Fibroblast of skin of right biceps (primary cell): ENCODE measurements at regions not wholly inside any gene's neighbourhood (a gene's known extent, or its start where the extent isn't known, plus 50 kb on each side); places are given as distances from the start of the nearest gene placed in this dataset.

Source experiments
- DNase-seq: peaks from one replicate; pipeline ENCODE4 v3.0.0-alpha.2; 2013

- DNase-seq = no peak
Measured at GRCh38 chr6:130314271-130314670, 51.5 kb upstream of the TMEM200A start.

DNA sequence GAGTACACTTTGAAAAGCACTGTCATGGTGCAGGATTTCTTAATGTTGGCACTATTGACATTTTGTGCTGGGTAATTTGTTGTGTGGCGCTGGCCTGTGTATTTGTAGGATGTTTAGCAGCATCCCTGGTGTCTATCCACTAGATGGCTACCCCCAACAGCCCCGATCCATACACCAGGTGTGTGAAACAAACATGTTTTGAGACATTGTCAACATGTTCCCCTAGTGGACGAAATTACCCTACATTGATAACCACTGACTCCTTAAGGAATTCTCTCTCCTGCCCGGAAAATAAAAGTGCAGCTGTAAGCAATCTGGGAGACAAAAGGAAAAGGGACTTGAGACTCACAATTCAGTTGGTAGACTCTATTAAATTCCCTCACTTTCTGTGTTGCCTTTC, 52.6 kb upstream of the TMEM200A start:
- DNase-seq = no peak

DNA sequence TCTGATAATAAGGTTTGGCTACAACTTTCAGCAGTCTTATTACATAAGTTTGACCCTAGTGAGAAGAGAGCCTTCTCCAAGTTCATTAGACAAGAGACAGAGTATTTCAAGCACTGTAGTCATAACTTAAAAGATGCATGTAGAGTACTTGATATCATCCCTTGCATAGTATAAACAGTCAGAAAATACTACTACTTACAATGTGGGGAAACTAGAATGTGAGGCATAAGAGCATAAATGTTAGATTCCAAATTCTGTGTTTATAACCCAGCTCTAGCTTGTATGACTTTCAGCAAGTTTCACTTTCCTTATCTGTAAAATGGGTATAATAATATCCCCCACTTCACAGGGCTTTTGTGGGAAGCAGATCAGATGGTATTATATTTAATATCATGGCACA, 56.8 kb upstream of the TMEM200A start:
- DNase-seq = no peak

DNA sequence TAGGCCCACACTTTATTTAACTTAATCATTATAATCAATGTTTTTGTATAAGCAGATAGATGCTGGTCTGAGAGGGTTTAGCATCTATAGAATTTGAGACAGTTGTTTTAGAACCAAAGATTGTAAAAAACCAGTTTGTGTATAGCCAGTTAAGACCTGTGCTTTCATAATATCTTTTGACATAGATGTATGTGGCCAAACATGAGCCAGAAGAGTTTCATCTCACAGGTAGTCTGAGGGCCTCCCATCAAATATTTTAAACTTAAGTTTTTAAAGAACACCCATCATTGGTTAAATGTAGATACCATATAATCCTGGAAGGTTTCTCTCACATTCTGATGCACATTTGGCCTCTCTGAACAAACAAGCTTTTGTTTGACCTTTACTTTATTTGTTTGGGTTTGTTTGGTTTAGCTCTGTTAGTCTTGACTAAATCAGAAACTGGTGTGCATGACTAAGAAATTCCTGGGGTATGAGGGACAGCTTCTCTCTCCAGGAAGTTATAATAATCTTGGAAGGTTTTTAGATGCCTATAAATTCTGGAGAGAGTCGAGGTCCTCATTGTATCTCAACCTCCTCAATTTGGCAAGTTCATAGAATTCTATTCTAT, 58.0 kb upstream of the TMEM200A start:
- peak; percentile 76 for DNase-seq

GRCh38 chr6:130306377-130306776, 59.4 kb upstream of the TMEM200A start:
- no peak for DNase-seq

- DNase-seq = peak; percentile 75
Measured at GRCh38 chr6:130303431-130303830, 62.4 kb upstream of the TMEM200A start.

DNA sequence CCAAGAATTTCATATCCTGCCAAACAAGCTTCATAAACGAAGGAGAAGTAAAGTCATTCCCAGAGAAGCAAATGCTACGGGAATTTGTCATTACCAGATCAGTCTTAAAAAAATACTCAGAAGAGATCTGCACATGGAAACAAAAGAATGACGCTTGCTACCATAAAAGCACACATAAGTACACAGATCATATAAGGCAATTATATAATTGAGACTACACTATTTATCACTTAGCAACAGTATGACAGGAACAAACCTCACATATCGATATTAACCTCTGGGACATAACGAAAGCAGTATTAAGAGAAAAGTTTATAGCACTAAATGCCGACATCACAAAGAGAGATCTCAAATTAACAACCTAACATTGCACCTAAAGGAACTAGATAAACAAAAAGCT, 67.6 kb upstream of the TMEM200A start:
- DNase-seq = no peak

- no peak for DNase-seq
Measured at GRCh38 chr6:130296854-130297253, 69.0 kb upstream of the TMEM200A start.

- peak; percentile 75 for DNase-seq
Measured at GRCh38 chr6:130293800-130294199, 71.0 kb upstream of the SAMD3 start.

DNA sequence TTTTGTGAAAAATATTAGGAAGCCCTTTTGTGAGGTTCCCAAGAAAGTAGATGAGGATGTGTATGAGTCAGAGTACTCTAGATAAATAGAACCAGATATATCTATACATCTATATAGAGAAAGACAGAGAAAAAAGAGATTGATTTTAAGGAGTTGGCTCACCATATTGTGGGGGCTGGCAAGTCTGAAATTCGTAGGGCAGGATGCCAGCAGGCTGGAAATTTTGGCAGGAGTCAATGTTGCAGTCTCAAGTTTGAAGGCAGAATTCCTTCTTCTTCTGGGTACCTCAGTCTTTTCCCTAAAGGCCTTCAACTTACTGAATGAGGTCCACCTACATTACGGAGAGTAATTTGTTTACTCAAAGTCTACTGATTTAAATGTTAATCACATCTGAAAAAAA, 65.3 kb upstream of the SAMD3 start:
- DNase-seq = peak; percentile 15

DNA sequence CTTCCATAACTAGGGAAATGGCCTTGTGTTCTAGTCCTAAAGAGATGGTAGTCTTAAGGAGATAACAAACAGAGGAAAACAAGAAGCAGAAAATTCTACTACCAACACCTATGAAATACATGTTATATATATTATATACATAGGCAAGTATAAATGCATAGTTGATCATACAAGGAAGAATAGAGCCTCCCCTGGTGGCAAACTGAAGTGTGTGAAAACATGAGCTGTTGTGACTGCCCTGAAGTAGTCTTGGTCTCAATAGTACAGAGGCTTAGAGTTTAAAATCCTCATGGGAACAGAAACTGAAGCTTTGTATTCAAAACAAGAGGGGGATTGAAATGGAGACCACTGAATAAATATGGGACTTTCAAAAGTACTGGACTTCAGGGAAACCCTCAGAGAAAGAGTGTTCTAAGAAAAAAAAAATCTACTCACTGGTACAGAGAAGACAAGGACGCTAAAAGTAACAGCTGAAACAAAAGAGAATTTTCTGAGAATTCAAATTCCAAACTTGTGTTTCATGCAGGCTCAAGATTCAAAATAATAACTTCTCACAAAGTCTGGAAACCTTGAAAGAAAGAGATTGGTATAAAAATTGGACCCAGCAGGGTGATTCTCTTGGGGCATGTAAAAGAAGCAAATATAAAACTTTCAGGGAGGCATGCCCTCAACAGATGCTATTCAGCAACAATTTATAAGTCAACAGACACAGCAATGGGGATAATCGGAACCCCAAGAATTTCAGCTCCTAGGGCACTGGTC, 59.7 kb upstream of the SAMD3 start:
- peak; percentile 42 for DNase-seq

- DNase-seq = no peak
Measured at GRCh38 chr6:130276507-130276906, 53.8 kb upstream of the SAMD3 start.

GRCh38 chr6:130274007-130274406, 51.3 kb upstream of the SAMD3 start:
- DNase-seq = no peak
